Suppressor macrophage treated with lipopolysaccharide for 4 hours (primary cell): ENCODE measurements at regions not wholly inside any gene's neighbourhood (a gene's known extent, or its start where the extent isn't known, plus 50 kb on each side); places are given as distances from the start of the nearest gene placed in this dataset.
A peak's percentile ranks its signal among the peaks of the same experiment; 100 is the strongest.

Experiments used
- DNase-seq: peaks from one replicate; pipeline ENCODE4 v3.0.0-alpha.2; 2020

DNA sequence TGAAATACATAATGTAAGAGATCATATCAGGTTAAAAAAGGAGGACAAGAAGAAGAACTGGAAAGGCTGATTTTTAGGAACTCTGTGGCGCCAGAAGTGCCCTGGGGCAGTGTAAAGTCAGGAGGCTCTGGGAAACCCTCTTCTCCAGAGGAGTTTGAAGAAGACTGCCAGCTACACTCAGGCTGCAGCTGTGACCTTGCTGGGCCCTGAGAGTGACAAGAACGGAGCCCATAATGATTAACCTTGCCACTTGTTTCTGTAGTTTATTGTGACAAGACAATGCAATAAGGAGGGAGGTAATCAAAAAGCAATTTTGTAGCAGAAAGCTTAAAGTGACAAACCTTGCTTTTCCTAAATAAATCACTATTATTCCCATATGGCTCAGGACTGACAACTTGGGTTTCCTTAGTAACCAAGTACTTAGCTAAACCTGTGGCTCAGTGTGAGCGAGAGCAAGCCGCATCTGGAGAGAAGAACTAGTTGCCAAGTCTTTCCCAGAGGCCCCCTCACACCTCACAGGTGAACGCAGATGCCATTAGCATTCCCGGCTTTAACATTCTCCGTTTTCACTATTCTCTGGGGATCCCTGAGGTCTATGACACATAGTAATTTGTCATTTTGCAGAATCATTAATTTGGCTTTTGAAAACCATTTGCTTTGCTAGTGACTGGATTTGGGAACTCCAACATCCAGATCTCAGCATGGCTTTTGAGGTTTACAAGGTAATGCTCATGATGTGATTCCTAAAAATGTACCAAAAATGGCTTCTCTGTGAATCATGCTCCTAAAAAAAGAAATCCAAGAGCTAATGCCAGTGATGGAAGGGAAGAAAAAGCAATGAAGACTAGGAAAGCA lies 115.9 kb downstream of the OMA1 start:
- no peak for DNase-seq

DNA sequence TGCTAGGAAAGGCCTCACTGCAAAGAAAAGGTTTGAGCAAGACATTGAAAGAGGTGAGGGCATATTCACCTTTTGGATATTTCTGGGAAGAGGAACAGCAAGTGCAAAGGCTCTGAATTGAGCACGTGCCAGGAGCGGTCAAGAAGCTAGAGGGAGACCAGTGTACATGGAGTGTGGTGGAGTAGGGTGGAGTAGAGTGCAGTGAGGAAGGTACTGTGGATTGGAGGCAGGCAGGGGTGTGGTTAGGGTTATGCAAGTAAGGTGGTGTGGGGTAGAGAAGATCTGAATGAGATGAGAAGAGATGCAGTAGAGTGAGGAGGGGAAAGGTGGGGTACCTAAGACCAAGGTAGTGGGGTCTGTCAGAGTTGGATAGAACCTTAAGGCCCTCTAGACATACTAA lies 119.6 kb downstream of the OMA1 start:
- DNase-seq: no peak

DNA sequence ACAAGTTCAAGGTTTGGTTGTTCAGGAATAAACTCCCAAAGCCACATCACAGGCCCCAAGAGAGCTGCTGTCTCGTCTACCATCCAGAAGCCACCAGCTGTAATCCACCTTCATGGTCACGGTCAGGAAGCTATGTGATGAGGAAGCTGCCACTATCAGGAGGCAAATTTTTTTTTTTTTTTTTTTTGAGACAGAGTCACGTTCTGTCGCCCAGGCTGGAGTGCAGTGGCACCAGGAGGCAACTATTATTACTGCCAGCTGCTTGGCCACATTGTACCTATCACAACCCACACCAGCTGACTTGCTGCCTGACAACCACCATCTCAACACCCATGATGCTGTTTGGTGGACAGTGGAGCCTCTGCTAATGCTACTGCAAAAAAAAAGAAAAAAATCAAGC lies 124.1 kb downstream of the OMA1 start:
- DNase-seq: no peak

DNA sequence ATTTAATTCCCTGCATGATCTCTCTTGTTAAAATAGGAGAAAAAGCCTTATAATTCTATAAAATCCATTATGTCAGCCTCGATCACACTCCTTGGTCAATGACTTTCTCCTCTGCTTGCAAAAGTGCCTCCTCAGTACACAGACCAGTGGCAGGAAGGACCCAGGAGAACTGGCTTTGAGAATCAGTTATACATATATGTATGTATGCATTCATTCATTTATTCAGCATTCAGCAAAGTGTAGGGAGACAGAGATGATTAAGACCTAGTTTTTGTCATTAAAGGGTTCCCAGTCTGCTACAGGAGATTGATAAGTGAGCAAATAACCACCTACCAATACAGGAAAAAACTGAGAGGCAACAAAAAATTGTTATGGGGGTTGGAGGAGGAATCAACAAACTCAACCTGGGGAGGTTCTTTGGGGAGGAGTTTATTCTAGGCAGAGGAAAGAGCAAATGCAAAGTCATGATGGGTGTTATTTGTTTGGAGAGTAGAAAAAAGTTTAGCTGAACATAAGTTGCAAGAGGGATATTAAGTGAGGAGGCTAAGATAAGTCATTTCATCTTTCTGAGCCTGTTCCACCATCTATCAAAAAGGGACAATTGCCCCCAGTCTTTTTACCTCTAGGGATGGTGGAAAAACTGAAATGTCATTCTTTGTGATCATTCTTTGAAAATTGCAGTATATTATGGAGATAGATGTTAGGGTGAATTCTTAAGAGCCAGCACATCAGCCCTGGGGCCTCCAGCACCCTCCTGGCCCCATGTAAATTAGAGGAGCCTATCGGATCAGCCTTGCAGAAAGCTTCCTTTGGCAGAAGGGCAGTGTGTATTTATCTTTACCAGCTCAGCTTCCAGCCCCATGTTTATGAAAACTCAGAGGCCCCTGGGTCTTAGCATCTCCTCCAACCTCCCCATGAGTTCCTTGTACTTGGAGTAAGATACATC lies 128.0 kb downstream of the OMA1 start:
- no peak for DNase-seq

DNA sequence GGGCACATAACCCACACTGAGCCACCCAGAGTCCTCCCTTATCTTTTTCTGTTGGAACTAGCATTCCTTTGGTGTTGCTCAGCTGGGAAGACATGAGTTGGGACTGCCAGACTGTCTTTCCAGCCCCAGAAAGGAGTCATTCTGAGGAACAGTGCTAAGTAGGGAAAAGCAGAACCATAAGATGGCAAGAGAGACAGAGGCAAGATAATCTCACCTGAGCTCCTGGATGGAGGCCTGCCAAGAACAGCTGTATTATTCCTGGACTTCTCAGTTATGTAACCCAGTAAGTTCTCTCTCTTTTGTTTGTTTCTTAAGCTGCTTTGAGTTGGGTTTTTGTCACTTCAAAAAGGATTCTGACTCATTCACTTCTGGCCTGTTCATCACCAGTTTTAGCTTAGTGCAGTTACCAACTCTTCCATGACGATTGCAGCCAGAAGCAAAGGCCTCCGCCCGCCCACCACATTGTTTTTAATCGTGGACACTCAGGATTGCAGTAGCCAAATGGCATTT lies 134.4 kb downstream of the OMA1 start:
- no peak for DNase-seq

- no peak for DNase-seq
These were observed 136.6 kb downstream of the OMA1 start for GRCh38 chr1:58409890-58410289.

GRCh38 chr1:58409336-58409735 lies 137.2 kb downstream of the OMA1 start:
- no peak for DNase-seq

DNA sequence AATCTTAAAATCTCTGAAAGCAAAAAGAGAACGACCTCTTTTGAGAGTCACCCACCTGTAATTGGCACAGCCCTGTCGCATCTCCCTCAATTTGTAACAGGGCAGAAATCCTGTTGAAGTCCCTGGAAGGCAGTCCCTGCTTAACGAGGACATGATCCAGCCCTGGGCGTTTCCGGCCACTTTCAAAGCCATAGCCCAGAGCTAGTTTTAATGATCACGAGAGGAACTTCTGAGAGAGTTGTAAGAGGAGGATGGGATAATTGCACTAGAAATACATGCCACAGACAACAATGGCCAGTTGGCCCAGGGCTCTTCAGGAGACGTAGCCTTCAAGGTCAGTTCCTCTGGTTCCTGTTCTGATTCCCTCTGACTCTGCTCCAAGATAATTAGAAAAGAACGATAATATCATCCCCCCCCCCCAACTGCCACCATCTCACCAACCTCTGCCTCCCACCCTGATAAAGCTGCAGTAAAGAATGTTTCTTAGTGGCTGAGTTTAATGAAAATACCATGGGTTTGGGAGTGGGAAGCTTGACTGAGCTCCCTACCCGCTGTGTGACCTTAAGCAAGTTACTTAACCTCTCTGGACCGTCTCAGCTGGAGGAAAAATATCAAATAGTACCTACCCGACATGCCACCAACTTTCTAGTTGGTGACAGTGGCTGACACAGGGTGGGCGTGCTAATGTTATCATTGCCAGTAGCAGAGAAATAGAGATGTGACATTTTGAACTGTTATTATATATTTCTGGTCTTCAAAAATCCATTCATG lies 140.0 kb downstream of the OMA1 start:
- DNase-seq: no peak

DNA sequence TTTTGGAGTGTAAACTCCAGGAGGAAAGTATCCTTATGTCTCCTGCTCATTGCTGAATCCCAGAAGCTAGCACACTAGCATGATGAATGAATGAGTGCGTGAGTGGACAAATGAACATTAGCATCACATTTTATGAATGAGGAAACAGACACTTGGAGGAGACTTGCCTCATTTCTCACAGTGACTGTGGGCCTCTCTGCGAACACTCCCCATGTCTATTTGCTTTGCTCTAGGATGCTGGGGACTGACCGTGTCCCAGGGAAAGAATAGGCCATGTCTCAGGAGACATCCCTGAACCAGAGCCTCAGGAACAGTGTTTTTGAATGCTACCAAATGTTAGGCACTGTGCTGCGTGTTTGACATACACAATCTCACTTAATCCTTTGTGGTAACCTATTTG lies 140.9 kb downstream of the OMA1 start:
- no peak for DNase-seq

DNA sequence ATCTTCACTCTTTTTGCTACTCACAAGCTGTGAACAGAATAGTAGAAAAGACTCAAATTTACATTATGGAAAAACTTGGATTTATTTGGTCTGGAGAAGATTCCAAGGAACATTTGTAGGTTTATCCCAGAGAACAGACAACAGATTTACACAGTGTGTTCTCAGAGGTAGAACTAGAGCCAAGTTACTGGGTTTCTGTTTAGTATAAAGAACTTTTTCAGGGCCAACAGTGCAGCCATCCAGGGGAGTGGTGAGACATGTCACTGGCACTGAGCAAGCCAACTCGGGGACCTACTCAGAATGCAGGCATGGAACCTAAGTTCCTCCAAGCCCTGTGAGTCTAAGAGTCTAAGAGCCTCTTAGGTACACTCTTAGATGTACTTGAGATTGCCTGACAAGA lies 142.6 kb downstream of the OMA1 start:
- DNase-seq: no peak

GRCh38 chr1:58402444-58402843 lies 144.1 kb downstream of the OMA1 start:
- DNase-seq: no peak

GRCh38 chr1:58401991-58402390 lies 144.5 kb downstream of the OMA1 start:
- no peak for DNase-seq

DNA sequence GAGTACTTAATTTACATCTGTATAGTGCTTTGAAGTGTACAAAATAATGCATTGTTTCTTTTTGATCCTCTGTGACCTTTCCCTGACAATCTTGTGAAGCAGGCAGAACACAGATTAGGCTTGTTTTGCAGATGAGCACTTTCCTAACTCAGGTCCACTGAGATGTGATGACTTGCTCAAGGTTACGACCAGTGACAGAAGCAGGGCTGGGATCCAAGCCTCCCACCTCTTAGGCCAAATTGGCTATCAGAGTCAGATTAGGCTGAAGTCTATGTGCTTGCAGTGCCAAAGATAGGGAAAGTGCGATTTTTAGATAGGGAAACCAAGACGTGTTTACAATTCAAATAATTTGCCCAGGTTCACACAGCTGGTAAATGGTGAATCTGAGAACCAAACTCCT lies 147.3 kb downstream of the OMA1 start:
- DNase-seq: no peak

DNA sequence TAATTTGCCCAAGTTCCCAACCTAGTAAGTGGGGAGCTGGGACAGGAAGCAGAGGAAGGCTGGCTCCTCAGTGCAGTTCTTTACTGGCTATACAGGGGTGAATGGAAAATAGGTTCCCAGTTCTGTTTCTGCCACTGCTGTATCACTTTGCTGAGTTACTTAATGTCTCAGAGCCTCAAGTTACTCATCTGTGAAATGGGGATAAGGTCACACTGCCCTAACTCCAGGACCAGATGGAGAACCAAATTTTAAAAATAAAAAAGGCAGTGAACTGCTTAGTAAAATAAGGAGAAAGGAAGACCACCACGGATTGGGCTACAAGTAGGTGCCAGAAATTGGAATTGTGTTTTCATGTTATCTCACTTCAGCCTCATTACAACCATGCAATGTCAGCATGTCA lies 147.8 kb downstream of the OMA1 start:
- no peak for DNase-seq

DNA sequence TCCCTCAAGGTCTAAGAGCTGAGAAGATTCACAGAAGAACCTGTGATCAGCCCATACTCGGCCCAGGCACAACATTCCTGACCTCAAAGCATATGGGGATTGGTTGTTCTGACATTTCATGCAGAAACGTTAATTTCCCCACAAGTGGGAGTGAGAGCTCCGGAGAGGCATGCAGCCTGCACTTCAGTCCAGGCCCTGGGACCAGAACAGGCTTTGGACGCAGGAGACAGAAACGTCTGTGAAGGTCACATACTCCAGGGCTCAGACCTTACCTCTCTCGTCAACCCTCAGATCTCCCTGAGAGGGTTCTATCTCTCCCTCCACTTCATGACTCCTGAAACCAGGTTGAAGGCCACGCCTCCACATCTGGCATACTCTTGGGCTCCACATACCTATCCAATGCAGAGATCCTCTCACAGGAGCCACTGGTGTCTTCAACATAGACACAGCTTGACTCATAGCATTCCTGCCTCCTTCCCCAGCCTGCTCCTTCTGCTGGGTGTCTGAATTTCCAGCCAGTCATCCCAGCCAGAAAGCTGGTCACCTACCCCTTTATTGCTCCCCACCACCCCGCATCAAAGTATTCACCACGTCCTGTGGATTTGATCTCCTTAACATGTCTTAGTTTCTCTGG lies 149.2 kb downstream of the OMA1 start:
- no peak for DNase-seq

- DNase-seq: no peak
These were observed 150.4 kb downstream of the OMA1 start for GRCh38 chr1:58396150-58396549.

- DNase-seq: peak; percentile 36
These were observed 151.2 kb downstream of the OMA1 start for GRCh38 chr1:58395355-58395754.

GRCh38 chr1:58392083-58392482 lies 154.4 kb downstream of the OMA1 start:
- DNase-seq: no peak

DNA sequence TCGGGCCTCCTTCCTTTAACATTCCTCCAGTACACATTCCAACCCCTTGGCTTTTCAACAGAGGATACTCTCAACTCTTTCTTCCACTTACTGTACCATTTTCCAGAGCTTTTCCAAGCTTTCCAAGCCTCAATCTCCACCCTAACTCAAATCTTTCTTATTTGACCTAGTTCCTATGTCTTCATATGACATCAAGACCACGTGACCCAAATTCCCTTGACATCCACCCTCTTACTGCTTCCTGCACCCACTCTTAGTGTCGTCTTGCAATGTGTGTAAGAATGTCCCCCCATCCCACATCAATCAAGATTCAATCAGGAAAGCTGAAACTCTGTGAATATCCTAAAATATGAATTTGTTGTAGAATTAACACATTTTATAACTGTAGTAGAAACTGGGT lies 155.0 kb downstream of the OMA1 start:
- DNase-seq: no peak

GRCh38 chr1:58391056-58391455 lies 155.5 kb downstream of the OMA1 start:
- DNase-seq: peak; percentile 4

GRCh38 chr1:58390091-58390490 lies 156.4 kb downstream of the OMA1 start:
- no peak for DNase-seq

DNA sequence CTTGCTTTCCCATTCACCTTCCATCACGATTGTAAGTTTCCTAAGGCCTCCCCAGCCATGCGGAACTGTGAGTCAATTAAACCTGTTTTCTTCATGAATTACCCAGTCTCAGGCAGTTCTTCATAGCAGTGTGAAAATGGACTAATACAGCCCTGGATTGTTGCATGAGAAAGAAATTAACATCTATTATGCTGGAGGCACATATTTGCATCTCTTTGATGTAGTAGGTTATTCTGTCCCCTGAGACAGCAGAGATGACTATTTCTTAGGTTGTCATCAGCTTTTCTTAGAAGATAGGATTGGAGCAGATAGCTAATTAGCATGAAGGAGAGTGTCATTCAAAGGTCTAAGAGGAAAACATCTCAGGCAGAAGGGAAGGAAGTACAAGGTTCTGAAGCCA lies 166.2 kb downstream of the OMA1 start:
- DNase-seq: no peak

DNA sequence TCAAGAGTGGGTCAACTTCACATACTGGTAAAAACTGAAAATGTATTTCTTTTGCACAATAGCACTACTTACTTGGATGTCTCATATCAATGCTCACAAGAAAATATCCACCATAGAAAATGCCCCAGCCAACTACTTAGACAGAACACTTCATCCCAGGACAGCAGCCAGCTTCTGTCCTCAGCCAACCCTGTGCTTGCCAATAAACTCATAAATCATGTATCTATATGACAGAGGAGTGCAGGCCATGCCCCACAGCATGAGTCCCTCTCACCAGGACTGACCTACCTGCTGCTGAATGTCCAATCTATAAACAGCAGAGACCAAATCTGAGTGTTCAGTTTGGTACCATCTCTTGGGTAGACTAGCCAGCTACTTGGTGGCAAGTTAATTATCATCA lies 179.3 kb downstream of the OMA1 start:
- no peak for DNase-seq
